ENCODE measurements at regions not wholly inside any gene's neighbourhood (a gene's known extent, or its start where the extent isn't known, plus 50 kb on each side); places are given as distances from the start of the nearest gene placed in this dataset.
A peak's percentile ranks its signal among the peaks of the same experiment; 100 is the strongest.
"Not testable (repeated sequence)": the region's sequence is repeated elsewhere in the genome, so short reads cannot be mapped to it uniquely, and the experiment has no call there.

GRCh38 chr12:25788707-25789442, 169.6 kb upstream of the RASSF8 start:
- no peak for DNase-seq (ENCODE audit: extremely low read depth, low read depth)

- DNase-seq (ENCODE audit: extremely low read depth, low read depth), result peak; percentile 54
These were observed 168.9 kb upstream of the RASSF8 start for GRCh38 chr12:25789541-25789944.

- DNase-seq (ENCODE audit: extremely low read depth, low read depth), result peak; percentile 93
These were observed 166.5 kb upstream of the RASSF8 start for GRCh38 chr12:25792031-25792430.

GRCh38 chr12:25793196-25793595, 165.3 kb upstream of the RASSF8 start:
- peak; percentile 20 for DNase-seq (ENCODE audit: extremely low read depth, low read depth)

- DNase-seq (ENCODE audit: extremely low read depth, low read depth), result no peak
These were observed 163.9 kb upstream of the RASSF8 start for GRCh38 chr12:25794571-25794970.

- no peak for DNase-seq (ENCODE audit: extremely low read depth, low read depth)
These were observed 161.9 kb upstream of the RASSF8 start for GRCh38 chr12:25796523-25797000.

- DNase-seq (ENCODE audit: extremely low read depth, low read depth), result no peak
These were observed 161.1 kb upstream of the RASSF8 start for GRCh38 chr12:25797386-25797785.

GRCh38 chr12:25797949-25798348, 160.5 kb upstream of the RASSF8 start:
- no peak for DNase-seq (ENCODE audit: extremely low read depth, low read depth)

- no peak for DNase-seq (ENCODE audit: extremely low read depth, low read depth)
These were observed 158.4 kb upstream of the RASSF8 start for GRCh38 chr12:25800101-25800500.

GRCh38 chr12:25801734-25802133, 156.7 kb upstream of the RASSF8 start:
- no peak for DNase-seq (ENCODE audit: extremely low read depth, low read depth)

- no peak for DNase-seq (ENCODE audit: extremely low read depth, low read depth)
These were observed 156.3 kb upstream of the RASSF8 start for GRCh38 chr12:25802143-25802542.

GRCh38 chr12:25803029-25803664, 155.3 kb upstream of the RASSF8 start:
- not testable (repeated sequence) for DNase-seq (ENCODE audit: extremely low read depth, low read depth)

GRCh38 chr12:25804286-25804685, 154.2 kb upstream of the RASSF8 start:
- DNase-seq (ENCODE audit: extremely low read depth, low read depth), result not testable (repeated sequence)

GRCh38 chr12:25806271-25806670, 152.2 kb upstream of the RASSF8 start:
- DNase-seq (ENCODE audit: extremely low read depth, low read depth), result no peak

- DNase-seq (ENCODE audit: extremely low read depth, low read depth), result no peak
These were observed 149.9 kb upstream of the RASSF8 start for GRCh38 chr12:25808604-25809003.

GRCh38 chr12:25810683-25811082, 147.8 kb upstream of the RASSF8 start:
- DNase-seq (ENCODE audit: extremely low read depth, low read depth), result no peak

GRCh38 chr12:25811656-25812126, 146.8 kb upstream of the RASSF8 start:
- DNase-seq (ENCODE audit: extremely low read depth, low read depth), result peak; percentile 35

GRCh38 chr12:25812295-25812694, 146.2 kb upstream of the RASSF8 start:
- no peak for DNase-seq (ENCODE audit: extremely low read depth, low read depth)

- no peak for DNase-seq (ENCODE audit: extremely low read depth, low read depth)
These were observed 144.6 kb upstream of the RASSF8 start for GRCh38 chr12:25813843-25814242.

GRCh38 chr12:25816637-25817036, 141.8 kb upstream of the RASSF8 start:
- DNase-seq (ENCODE audit: extremely low read depth, low read depth), result no peak

GRCh38 chr12:25817166-25817565, 141.3 kb upstream of the RASSF8 start:
- no peak for DNase-seq (ENCODE audit: extremely low read depth, low read depth)

Measured in NCI-H460 (cell line).